Peyer's patch (tissue), 4 donors: ENCODE measurements at regions not wholly inside any gene's neighbourhood (a gene's known extent, or its start where the extent isn't known, plus 50 kb on each side); places are given as distances from the start of the nearest gene placed in this dataset.

Experiments used
- CTCF ChIP-seq, 6 experiments: fragments of 450-650 bp in 4 of 6; fragments of 200-600 bp in 2 of 6; sonication (generic) in 1 of 6; IDR thresholded peaks; one replicate each; pipeline ENCODE4 v1.5.1; 2017 to 2019; ENCODE audit warnings: antibody characterized with exemption in 6 of 6, mild to moderate bottlenecking in 3 of 6, moderate library complexity in 1 of 6
- POLR2A ChIP-seq, 2 donors: fragments of 450-650 bp; IDR thresholded peaks; one replicate each; pipeline ENCODE4 v1.5.1; 2017; ENCODE audit warnings: antibody characterized with exemption in 2 of 2, mild to moderate bottlenecking in 2 of 2, moderate library complexity in 2 of 2

- TF ChIP-seq CTCF (IDR thresholded peaks at IDR 0.05) (peak; percentile 23 to 69 (median 62)), POLR2A (IDR thresholded peaks at IDR 0.05) (peak; percentile 30 to 57)
Observed at GRCh38 chr2:43131051-43131889, 95.1 kb downstream of the ZFP36L2 start.
